Fibroblast of villous mesenchyme (primary cell): ENCODE measurements at regions not wholly inside any gene's neighbourhood (a gene's known extent, or its start where the extent isn't known, plus 50 kb on each side); places are given as distances from the start of the nearest gene placed in this dataset.
"Not testable (repeated sequence)": the region's sequence is repeated elsewhere in the genome, so short reads cannot be mapped to it uniquely, and the experiment has no call there.

Experiments used
- DNase-seq: peaks from one replicate; pipeline ENCODE4 v3.0.0-alpha.2; 2010; ENCODE audit warnings: low read depth
- H3K4me3 ChIP-seq: 2 replicates; pipeline ENCODE4 v1.5.1; 2011; ENCODE audit warnings: low read depth, mild to moderate bottlenecking, low read length
- TF ChIP-seq, protein P1 (sequence below): IDR thresholded peaks from 2 replicates; pipeline ENCODE4 v1.5.1; 2012; ENCODE audit warnings: low read depth, mild to moderate bottlenecking, low read length; ENCODE audit not compliant: insufficient read depth

DNA sequence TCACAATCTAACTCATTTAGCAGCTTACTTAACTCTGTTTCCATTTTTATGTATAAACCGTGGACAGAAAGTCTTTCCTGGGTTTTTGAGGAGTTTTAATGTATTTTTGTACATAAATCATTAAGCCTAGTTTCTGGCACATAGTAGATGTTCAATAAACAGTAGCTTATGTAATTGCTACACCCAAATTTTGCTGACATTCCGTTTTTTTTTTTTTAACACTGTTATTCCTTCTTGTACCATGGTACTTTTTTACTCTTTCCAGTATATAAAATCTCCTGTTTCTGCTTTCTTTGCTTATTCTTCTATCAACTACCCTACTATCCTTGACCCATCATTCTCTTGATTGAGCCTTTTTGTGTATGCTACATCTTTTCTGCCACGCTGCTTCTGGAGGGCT lies 1151.3 kb upstream of the CRIM1 start:
- DNase-seq: no peak
- TF ChIP-seq, protein P1, sequence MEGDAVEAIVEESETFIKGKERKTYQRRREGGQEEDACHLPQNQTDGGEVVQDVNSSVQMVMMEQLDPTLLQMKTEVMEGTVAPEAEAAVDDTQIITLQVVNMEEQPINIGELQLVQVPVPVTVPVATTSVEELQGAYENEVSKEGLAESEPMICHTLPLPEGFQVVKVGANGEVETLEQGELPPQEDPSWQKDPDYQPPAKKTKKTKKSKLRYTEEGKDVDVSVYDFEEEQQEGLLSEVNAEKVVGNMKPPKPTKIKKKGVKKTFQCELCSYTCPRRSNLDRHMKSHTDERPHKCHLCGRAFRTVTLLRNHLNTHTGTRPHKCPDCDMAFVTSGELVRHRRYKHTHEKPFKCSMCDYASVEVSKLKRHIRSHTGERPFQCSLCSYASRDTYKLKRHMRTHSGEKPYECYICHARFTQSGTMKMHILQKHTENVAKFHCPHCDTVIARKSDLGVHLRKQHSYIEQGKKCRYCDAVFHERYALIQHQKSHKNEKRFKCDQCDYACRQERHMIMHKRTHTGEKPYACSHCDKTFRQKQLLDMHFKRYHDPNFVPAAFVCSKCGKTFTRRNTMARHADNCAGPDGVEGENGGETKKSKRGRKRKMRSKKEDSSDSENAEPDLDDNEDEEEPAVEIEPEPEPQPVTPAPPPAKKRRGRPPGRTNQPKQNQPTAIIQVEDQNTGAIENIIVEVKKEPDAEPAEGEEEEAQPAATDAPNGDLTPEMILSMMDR: no peak
- no peak overlapping the region for H3K4me3 ChIP-seq

DNA sequence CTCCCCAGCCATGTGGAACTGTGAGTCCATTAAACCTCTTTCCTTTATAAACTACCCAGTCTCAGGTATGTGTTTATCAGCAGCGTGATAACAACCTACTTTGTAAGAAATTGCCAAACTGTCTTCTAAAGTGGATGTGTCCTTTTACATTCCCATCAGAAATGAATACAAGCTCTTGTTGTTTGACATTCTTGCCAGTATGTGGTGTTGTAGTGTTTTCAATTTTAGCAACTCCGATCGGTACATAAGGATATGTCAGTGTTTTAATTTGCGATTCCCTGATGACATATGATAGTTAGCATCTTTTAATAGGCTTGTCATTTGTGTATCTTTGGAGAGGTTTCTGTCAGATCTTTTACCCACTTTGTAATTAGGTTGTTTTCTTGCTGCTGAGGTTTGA lies 1156.3 kb upstream of the CRIM1 start:
- TF ChIP-seq, protein P1: no peak
- DNase-seq: no peak
- H3K4me3 ChIP-seq: no peak overlapping the region

DNA sequence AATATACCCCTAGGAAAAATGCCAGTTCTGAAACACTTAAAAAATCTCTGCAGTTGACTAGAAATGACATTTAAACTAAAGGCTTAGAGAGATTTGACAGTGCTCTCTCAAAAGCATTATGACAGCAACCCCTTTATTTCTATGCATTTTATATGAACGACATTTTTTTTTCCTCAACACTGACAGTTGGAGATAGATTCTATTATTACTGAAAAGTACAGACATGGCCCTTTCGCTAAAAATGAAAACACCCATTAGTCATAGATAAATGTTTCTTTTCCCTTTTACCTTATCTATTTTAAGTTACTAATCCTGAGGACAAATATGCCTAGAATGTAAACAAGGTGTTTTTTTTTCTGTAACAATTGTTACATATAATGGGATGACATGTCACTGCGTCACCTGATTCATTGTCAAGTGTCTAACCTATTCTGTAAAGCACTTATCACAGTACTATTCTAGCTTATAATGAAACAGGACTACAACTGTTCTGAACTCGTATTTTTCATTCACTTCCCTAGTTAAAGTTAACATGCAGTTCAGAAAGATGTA lies 1169.6 kb upstream of the CRIM1 start:
- TF ChIP-seq, protein P1: no peak
- H3K4me3 ChIP-seq: no peak overlapping the region
- DNase-seq: no peak

DNA sequence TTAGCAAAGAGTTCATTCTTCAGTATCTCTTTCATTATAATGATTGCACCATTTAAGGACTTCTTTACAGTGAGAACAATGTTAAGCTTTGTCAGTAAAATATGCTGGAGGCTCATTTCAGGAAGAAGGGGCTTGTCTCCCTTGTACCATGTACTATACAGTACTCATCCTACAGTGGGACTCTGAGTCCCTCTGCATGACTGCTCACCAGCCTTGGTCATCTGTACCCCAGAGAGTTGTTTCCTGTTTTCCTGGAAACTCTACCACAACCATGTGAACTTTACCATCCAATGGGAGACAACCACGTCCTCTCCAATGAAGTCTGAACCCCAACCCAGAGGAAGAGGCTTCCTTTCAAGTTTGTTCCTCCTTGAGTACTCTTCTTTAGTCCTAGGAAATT lies 1171.1 kb upstream of the CRIM1 start:
- TF ChIP-seq, protein P1: no peak
- no peak for DNase-seq
- H3K4me3 ChIP-seq: no peak overlapping the region

DNA sequence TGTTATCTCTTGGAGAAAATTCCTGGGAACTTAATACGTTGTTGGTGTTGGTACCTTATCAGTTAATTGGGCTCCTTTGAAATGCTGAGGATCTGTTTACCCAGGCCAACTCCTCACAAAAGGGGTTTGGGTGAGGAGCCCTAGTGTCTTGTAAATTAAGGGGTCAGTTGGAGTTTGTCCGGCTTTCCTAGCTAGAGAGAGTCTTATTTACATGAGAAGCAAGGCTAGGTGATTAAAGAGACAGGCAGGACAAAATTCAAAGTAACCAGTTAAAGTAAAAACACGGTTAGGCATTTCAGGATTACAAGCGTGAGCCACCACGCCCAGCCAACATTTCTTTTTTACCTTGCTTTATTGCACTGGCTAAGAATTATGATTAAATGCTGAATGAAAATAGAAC lies 1178.9 kb upstream of the CRIM1 start:
- H3K4me3 ChIP-seq, DNase-seq: not testable (repeated sequence)

DNA sequence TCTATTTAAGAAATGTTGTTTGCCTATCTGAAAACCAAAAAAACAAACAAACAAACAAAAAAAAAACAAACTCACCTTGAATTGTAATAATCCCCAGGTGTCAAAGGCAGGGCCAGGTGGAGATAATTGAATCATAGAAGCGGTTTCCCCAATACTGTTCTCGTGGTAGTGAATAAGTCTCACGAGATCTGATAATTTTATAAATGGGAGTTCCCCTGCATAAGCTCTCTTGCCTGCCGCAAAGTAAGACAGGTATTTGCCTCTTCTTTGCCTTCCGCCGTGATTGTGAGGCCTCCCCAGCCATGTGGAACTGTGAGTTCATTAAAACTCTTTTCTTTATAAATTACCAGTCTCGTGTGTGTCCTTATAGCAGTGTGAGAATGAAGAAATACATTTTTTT lies 1180.7 kb upstream of the CRIM1 start:
- TF ChIP-seq, protein P1: no peak
- no peak for DNase-seq
- H3K4me3 ChIP-seq: no peak overlapping the region

DNA sequence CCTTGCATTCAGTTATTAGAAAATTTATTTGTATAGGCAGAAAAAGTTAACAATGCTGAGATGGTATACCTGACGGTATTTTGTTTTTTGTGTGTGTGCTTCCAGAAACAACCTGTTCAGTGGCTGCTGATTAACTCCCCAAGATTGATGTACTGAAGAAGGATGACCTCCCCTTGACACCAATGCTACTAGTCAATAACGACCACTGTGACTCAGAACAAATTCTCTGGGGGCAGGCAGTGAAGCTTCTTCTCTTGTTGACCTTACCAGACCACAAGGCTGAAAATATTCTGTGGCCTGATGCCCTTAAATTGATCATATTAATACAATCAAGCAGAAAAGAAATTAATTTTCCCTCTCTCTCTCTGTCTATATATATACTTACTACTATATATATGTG lies 1182.9 kb upstream of the CRIM1 start:
- no peak for DNase-seq
- TF ChIP-seq, protein P1: no peak
- H3K4me3 ChIP-seq: no peak overlapping the region
